GM23248 (cell line): ENCODE measurements at regions not wholly inside any gene's neighbourhood (a gene's known extent, or its start where the extent isn't known, plus 50 kb on each side); places are given as distances from the start of the nearest gene placed in this dataset.

Experiments used
- EZH2 ChIP-seq: fragments of 200-600 bp; sonication (generic); IDR thresholded peaks from 2 replicates; pipeline ENCODE4 v1.6.1; 2018; ENCODE audit warnings: antibody characterized with exemption, mild to moderate bottlenecking; ENCODE audit not compliant: insufficient read depth, poor library complexity, severe bottlenecking
- EZH2phosphoT487 ChIP-seq: fragments of 200-600 bp; sonication (generic); IDR thresholded peaks from 2 replicates; pipeline ENCODE4 v1.6.1; 2018; ENCODE audit warnings: antibody characterized with exemption, moderate library complexity, mild to moderate bottlenecking, low read depth; ENCODE audit not compliant: insufficient read depth

- TF ChIP-seq EZH2, result no peak
- no peak for TF ChIP-seq EZH2phosphoT487
These were observed 185.8 kb upstream of the RPS6KA3 start for GRCh38 chrX:20452487-20452886.
